ENCODE measurements at regions not wholly inside any gene's neighbourhood (a gene's known extent, or its start where the extent isn't known, plus 50 kb on each side); places are given as distances from the start of the nearest gene placed in this dataset.
"Not testable (repeated sequence)": the region's sequence is repeated elsewhere in the genome, so short reads cannot be mapped to it uniquely, and the experiment has no call there.

- Histone ChIP-seq H3K36me3 (ENCODE audit: insufficient read depth, low read length) (no peaks in the 10 kb centered on the region), H3K9ac (ENCODE audit: low read depth, low read length) (no peak overlapping the region), H3K4me1 (ENCODE audit: insufficient read depth, low read length) (peaks cover 4% of the 10 kb centered on the region), H3K9me3 (ENCODE audit: control insufficient read depth, insufficient read depth, low read length) (no peaks in the 10 kb centered on the region)
Observed at GRCh38 chr14:55898938-55899337, 219.3 kb upstream of the PELI2 start.

- Histone ChIP-seq H3K9me3 (ENCODE audit: control insufficient read depth, insufficient read depth, low read length) (no peaks in the 10 kb centered on the region), H3K9ac (ENCODE audit: low read depth, low read length) (no peak overlapping the region), H3K36me3 (ENCODE audit: insufficient read depth, low read length) (no peaks in the 10 kb centered on the region), H3K4me1 (ENCODE audit: insufficient read depth, low read length) (peaks cover 4% of the 10 kb centered on the region)
Observed at GRCh38 chr14:55899531-55899930, 218.7 kb upstream of the PELI2 start.

GRCh38 chr14:55900749-55901148 is 217.5 kb upstream of the PELI2 start:
- Histone ChIP-seq H3K9ac (ENCODE audit: low read depth, low read length) (no peak overlapping the region), H3K36me3 (ENCODE audit: insufficient read depth, low read length) (no peaks in the 10 kb centered on the region), H3K4me1 (ENCODE audit: insufficient read depth, low read length) (peaks cover 4% of the 10 kb centered on the region), H3K9me3 (ENCODE audit: control insufficient read depth, insufficient read depth, low read length) (no peaks in the 10 kb centered on the region)

- Histone ChIP-seq H3K9me3 (ENCODE audit: control insufficient read depth, insufficient read depth, low read length) (no peaks in the 10 kb centered on the region), H3K4me1 (ENCODE audit: insufficient read depth, low read length) (peaks cover 4% of the 10 kb centered on the region), H3K36me3 (ENCODE audit: insufficient read depth, low read length) (no peaks in the 10 kb centered on the region), H3K9ac (ENCODE audit: low read depth, low read length) (no peak overlapping the region)
Observed at GRCh38 chr14:55901291-55901690, 216.9 kb upstream of the PELI2 start.

- H3K9me3 ChIP-seq (ENCODE audit: control insufficient read depth, insufficient read depth, low read length), result no peaks in the 10 kb centered on the region
- H3K4me1 ChIP-seq (ENCODE audit: insufficient read depth, low read length), result peaks cover 4% of the 10 kb centered on the region
- no peak overlapping the region for H3K9ac ChIP-seq (ENCODE audit: low read depth, low read length)
- no peaks in the 10 kb centered on the region for H3K36me3 ChIP-seq (ENCODE audit: insufficient read depth, low read length)
Observed at GRCh38 chr14:55902241-55902640, 216.0 kb upstream of the PELI2 start.

GRCh38 chr14:55904086-55904485 is 214.1 kb upstream of the PELI2 start:
- Histone ChIP-seq H3K4me1 (ENCODE audit: insufficient read depth, low read length) (peaks cover 13% of the 10 kb centered on the region), H3K9ac (ENCODE audit: low read depth, low read length) (no peak overlapping the region), H3K9me3 (ENCODE audit: control insufficient read depth, insufficient read depth, low read length) (no peaks in the 10 kb centered on the region), H3K36me3 (ENCODE audit: insufficient read depth, low read length) (no peaks in the 10 kb centered on the region)

GRCh38 chr14:55908106-55908505 is 210.1 kb upstream of the PELI2 start:
- Histone ChIP-seq H3K4me1 (ENCODE audit: insufficient read depth, low read length) (peaks cover 9% of the 10 kb centered on the region; the same call in 1 of the 2 replicates), H3K9ac (ENCODE audit: low read depth, low read length) (no peak overlapping the region), H3K36me3 (ENCODE audit: insufficient read depth, low read length) (no peaks in the 10 kb centered on the region), H3K9me3 (ENCODE audit: control insufficient read depth, insufficient read depth, low read length) (no peaks in the 10 kb centered on the region)

GRCh38 chr14:55909879-55910278 is 208.3 kb upstream of the PELI2 start:
- Histone ChIP-seq H3K4me1 (ENCODE audit: insufficient read depth, low read length) (peaks cover 13% of the 10 kb centered on the region), H3K36me3 (ENCODE audit: insufficient read depth, low read length) (no peaks in the 10 kb centered on the region), H3K9me3 (ENCODE audit: control insufficient read depth, insufficient read depth, low read length) (no peaks in the 10 kb centered on the region), H3K9ac (ENCODE audit: low read depth, low read length) (no peak overlapping the region)

- H3K4me1 ChIP-seq (ENCODE audit: insufficient read depth, low read length), result peaks cover 13% of the 10 kb centered on the region
- H3K9me3 ChIP-seq (ENCODE audit: control insufficient read depth, insufficient read depth, low read length), result no peaks in the 10 kb centered on the region
- no peaks in the 10 kb centered on the region for H3K36me3 ChIP-seq (ENCODE audit: insufficient read depth, low read length)
- H3K9ac ChIP-seq (ENCODE audit: low read depth, low read length), result no peak overlapping the region
Observed at GRCh38 chr14:55910601-55911243, 207.5 kb upstream of the PELI2 start.

- Histone ChIP-seq H3K4me1 (ENCODE audit: insufficient read depth, low read length) (peaks cover 13% of the 10 kb centered on the region), H3K36me3 (ENCODE audit: insufficient read depth, low read length) (no peaks in the 10 kb centered on the region), H3K9me3 (ENCODE audit: control insufficient read depth, insufficient read depth, low read length) (no peaks in the 10 kb centered on the region), H3K9ac (ENCODE audit: low read depth, low read length) (no peak overlapping the region)
Observed at GRCh38 chr14:55911776-55912175, 206.4 kb upstream of the PELI2 start.

- Histone ChIP-seq H3K9ac (ENCODE audit: low read depth, low read length) (no peak overlapping the region), H3K9me3 (ENCODE audit: control insufficient read depth, insufficient read depth, low read length) (no peaks in the 10 kb centered on the region), H3K4me1 (ENCODE audit: insufficient read depth, low read length) (peaks cover 13% of the 10 kb centered on the region), H3K36me3 (ENCODE audit: insufficient read depth, low read length) (no peaks in the 10 kb centered on the region)
Observed at GRCh38 chr14:55912344-55912743, 205.9 kb upstream of the PELI2 start.

GRCh38 chr14:55913324-55914025 is 204.7 kb upstream of the PELI2 start:
- H3K36me3 ChIP-seq (ENCODE audit: insufficient read depth, low read length), result no peaks in the 10 kb centered on the region
- no peaks in the 10 kb centered on the region for H3K9me3 ChIP-seq (ENCODE audit: control insufficient read depth, insufficient read depth, low read length)
- no peak overlapping the region for H3K9ac ChIP-seq (ENCODE audit: low read depth, low read length)
- peaks cover 5% of the 10 kb centered on the region for H3K4me1 ChIP-seq (ENCODE audit: insufficient read depth, low read length)

- Histone ChIP-seq H3K36me3 (ENCODE audit: insufficient read depth, low read length) (no peaks in the 10 kb centered on the region), H3K9ac (ENCODE audit: low read depth, low read length) (no peak overlapping the region), H3K9me3 (ENCODE audit: control insufficient read depth, insufficient read depth, low read length) (no peaks in the 10 kb centered on the region), H3K4me1 (ENCODE audit: insufficient read depth, low read length) (peaks cover 3% of the 10 kb centered on the region; the same call in 1 of the 2 replicates)
Observed at GRCh38 chr14:55914771-55915170, 203.4 kb upstream of the PELI2 start.

- Histone ChIP-seq H3K9me3 (ENCODE audit: control insufficient read depth, insufficient read depth, low read length) (no peaks in the 10 kb centered on the region), H3K9ac (ENCODE audit: low read depth, low read length) (no peak overlapping the region), H3K4me1 (ENCODE audit: insufficient read depth, low read length) (peaks cover 3% of the 10 kb centered on the region; the same call in 1 of the 2 replicates), H3K36me3 (ENCODE audit: insufficient read depth, low read length) (no peaks in the 10 kb centered on the region)
Observed at GRCh38 chr14:55915456-55915855, 202.8 kb upstream of the PELI2 start.

GRCh38 chr14:55919800-55920199 is 198.4 kb upstream of the PELI2 start:
- not testable (repeated sequence) for H3K9ac ChIP-seq (ENCODE audit: low read depth, low read length); H3K4me1 ChIP-seq (ENCODE audit: insufficient read depth, low read length); H3K36me3 ChIP-seq (ENCODE audit: insufficient read depth, low read length); H3K9me3 ChIP-seq (ENCODE audit: control insufficient read depth, insufficient read depth, low read length)

All from ES-I3 (cell line).